ENCODE measurements at regions not wholly inside any gene's neighbourhood (a gene's known extent, or its start where the extent isn't known, plus 50 kb on each side); places are given as distances from the start of the nearest gene placed in this dataset.

DNA sequence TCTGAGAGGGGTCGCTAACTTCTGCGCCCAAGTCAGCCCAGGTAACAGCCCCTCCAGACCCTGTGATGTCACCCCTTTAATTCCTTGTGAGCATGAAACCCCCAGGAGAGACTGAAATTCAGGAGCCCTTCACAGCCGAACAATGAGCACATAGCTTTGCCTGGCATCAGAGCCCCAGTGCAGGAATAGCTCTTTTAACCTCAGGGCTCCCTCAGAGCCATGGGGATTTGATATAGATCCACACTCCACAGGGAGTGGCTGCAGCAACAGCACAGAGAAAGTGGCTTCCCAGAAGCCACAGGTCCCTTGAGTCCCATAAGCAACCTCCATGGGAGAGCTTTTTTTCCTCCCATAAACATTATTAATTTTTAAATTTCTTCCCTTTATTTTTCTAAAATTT is 150.0 kb upstream of the MARCKS start:
- no peak for TF ChIP-seq POLR2A (IDR thresholded peaks at IDR 0.05; ENCODE audit: extremely low read depth, insufficient read length)
- no peak for TF ChIP-seq CTCF (IDR thresholded peaks at IDR 0.05; ENCODE audit: low read depth, low read length)
- TF ChIP-seq MYC (IDR thresholded peaks at IDR 0.05; ENCODE audit: low read depth, low read length) = no peak

Data from NB4 (cell line).